ENCODE measurements at regions not wholly inside any gene's neighbourhood (a gene's known extent, or its start where the extent isn't known, plus 50 kb on each side); places are given as distances from the start of the nearest gene placed in this dataset.

DNA sequence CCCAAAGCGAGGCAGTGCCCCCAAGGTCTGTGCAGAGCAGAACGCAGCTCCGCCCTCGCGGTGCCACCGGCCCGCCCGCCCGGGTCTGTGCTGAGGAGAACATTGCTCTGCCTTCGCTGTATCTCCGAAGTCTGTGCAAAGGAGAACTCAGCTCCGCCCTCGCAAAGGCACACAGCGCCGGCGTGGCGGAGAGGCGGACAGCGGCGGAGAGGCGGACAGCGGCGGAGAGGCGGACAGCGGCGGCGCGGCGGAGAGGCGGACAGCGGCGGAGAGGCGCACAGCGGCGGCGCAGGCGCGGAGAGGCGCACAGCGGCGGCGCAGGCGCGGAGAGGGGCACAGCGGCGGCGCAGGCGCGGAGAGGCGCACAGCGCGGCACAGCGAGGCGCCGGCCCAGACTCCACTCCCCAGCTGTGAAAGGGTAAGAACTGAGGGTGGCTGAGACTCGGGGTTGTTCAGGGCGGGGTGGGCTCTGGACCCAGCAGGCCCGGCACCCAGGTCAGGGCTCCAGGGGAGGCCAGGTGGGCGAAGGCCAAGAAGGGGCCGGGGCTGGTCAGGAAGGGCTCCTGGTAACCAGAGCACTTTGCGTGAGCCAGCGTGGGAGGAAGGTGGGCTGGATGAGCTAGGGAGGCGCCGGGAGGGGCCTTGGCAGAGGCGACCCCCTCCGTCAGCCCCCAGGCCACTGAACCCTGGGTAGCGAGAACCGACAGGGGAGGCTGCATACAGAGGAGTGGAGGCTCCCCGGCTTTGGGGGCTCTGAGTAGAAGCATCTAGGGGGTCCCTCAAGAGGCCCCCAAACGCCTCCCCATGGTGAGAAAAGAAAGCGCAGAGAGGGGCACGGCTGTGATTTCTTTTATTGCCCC lies 53.4 kb downstream of the VPREB1 start (continued):
- TF ChIP-seq, protein P1, sequence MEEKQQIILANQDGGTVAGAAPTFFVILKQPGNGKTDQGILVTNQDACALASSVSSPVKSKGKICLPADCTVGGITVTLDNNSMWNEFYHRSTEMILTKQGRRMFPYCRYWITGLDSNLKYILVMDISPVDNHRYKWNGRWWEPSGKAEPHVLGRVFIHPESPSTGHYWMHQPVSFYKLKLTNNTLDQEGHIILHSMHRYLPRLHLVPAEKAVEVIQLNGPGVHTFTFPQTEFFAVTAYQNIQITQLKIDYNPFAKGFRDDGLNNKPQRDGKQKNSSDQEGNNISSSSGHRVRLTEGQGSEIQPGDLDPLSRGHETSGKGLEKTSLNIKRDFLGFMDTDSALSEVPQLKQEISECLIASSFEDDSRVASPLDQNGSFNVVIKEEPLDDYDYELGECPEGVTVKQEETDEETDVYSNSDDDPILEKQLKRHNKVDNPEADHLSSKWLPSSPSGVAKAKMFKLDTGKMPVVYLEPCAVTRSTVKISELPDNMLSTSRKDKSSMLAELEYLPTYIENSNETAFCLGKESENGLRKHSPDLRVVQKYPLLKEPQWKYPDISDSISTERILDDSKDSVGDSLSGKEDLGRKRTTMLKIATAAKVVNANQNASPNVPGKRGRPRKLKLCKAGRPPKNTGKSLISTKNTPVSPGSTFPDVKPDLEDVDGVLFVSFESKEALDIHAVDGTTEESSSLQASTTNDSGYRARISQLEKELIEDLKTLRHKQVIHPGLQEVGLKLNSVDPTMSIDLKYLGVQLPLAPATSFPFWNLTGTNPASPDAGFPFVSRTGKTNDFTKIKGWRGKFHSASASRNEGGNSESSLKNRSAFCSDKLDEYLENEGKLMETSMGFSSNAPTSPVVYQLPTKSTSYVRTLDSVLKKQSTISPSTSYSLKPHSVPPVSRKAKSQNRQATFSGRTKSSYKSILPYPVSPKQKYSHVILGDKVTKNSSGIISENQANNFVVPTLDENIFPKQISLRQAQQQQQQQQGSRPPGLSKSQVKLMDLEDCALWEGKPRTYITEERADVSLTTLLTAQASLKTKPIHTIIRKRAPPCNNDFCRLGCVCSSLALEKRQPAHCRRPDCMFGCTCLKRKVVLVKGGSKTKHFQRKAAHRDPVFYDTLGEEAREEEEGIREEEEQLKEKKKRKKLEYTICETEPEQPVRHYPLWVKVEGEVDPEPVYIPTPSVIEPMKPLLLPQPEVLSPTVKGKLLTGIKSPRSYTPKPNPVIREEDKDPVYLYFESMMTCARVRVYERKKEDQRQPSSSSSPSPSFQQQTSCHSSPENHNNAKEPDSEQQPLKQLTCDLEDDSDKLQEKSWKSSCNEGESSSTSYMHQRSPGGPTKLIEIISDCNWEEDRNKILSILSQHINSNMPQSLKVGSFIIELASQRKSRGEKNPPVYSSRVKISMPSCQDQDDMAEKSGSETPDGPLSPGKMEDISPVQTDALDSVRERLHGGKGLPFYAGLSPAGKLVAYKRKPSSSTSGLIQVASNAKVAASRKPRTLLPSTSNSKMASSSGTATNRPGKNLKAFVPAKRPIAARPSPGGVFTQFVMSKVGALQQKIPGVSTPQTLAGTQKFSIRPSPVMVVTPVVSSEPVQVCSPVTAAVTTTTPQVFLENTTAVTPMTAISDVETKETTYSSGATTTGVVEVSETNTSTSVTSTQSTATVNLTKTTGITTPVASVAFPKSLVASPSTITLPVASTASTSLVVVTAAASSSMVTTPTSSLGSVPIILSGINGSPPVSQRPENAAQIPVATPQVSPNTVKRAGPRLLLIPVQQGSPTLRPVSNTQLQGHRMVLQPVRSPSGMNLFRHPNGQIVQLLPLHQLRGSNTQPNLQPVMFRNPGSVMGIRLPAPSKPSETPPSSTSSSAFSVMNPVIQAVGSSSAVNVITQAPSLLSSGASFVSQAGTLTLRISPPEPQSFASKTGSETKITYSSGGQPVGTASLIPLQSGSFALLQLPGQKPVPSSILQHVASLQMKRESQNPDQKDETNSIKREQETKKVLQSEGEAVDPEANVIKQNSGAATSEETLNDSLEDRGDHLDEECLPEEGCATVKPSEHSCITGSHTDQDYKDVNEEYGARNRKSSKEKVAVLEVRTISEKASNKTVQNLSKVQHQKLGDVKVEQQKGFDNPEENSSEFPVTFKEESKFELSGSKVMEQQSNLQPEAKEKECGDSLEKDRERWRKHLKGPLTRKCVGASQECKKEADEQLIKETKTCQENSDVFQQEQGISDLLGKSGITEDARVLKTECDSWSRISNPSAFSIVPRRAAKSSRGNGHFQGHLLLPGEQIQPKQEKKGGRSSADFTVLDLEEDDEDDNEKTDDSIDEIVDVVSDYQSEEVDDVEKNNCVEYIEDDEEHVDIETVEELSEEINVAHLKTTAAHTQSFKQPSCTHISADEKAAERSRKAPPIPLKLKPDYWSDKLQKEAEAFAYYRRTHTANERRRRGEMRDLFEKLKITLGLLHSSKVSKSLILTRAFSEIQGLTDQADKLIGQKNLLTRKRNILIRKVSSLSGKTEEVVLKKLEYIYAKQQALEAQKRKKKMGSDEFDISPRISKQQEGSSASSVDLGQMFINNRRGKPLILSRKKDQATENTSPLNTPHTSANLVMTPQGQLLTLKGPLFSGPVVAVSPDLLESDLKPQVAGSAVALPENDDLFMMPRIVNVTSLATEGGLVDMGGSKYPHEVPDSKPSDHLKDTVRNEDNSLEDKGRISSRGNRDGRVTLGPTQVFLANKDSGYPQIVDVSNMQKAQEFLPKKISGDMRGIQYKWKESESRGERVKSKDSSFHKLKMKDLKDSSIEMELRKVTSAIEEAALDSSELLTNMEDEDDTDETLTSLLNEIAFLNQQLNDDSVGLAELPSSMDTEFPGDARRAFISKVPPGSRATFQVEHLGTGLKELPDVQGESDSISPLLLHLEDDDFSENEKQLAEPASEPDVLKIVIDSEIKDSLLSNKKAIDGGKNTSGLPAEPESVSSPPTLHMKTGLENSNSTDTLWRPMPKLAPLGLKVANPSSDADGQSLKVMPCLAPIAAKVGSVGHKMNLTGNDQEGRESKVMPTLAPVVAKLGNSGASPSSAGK (IDR thresholded peaks at IDR 0.05), result peak; percentile 64; the same call in 1 of the 2 replicates
- TF ChIP-seq, protein P2, sequence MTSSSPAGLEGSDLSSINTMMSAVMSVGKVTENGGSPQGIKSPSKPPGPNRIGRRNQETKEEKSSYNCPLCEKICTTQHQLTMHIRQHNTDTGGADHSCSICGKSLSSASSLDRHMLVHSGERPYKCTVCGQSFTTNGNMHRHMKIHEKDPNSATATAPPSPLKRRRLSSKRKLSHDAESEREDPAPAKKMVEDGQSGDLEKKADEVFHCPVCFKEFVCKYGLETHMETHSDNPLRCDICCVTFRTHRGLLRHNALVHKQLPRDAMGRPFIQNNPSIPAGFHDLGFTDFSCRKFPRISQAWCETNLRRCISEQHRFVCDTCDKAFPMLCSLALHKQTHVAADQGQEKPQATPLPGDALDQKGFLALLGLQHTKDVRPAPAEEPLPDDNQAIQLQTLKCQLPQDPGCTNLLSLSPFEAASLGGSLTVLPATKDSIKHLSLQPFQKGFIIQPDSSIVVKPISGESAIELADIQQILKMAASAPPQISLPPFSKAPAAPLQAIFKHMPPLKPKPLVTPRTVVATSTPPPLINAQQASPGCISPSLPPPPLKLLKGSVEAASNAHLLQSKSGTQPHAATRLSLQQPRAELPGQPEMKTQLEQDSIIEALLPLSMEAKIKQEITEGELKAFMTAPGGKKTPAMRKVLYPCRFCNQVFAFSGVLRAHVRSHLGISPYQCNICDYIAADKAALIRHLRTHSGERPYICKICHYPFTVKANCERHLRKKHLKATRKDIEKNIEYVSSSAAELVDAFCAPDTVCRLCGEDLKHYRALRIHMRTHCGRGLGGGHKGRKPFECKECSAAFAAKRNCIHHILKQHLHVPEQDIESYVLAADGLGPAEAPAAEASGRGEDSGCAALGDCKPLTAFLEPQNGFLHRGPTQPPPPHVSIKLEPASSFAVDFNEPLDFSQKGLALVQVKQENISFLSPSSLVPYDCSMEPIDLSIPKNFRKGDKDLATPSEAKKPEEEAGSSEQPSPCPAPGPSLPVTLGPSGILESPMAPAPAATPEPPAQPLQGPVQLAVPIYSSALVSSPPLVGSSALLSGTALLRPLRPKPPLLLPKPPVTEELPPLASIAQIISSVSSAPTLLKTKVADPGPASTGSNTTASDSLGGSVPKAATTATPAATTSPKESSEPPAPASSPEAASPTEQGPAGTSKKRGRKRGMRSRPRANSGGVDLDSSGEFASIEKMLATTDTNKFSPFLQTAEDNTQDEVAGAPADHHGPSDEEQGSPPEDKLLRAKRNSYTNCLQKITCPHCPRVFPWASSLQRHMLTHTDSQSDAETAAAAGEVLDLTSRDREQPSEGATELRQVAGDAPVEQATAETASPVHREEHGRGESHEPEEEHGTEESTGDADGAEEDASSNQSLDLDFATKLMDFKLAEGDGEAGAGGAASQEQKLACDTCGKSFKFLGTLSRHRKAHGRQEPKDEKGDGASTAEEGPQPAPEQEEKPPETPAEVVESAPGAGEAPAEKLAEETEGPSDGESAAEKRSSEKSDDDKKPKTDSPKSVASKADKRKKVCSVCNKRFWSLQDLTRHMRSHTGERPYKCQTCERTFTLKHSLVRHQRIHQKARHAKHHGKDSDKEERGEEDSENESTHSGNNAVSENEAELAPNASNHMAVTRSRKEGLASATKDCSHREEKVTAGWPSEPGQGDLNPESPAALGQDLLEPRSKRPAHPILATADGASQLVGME (CRISPR knock-in tag; IDR thresholded peaks at IDR 0.05), result peak; percentile 69; the same call in 1 of the 2 replicates
- TF ChIP-seq GATAD2A (IDR thresholded peaks at IDR 0.05), result peak; percentile 82; the same call in 1 of the 2 replicates
- TF ChIP-seq, protein P3, sequence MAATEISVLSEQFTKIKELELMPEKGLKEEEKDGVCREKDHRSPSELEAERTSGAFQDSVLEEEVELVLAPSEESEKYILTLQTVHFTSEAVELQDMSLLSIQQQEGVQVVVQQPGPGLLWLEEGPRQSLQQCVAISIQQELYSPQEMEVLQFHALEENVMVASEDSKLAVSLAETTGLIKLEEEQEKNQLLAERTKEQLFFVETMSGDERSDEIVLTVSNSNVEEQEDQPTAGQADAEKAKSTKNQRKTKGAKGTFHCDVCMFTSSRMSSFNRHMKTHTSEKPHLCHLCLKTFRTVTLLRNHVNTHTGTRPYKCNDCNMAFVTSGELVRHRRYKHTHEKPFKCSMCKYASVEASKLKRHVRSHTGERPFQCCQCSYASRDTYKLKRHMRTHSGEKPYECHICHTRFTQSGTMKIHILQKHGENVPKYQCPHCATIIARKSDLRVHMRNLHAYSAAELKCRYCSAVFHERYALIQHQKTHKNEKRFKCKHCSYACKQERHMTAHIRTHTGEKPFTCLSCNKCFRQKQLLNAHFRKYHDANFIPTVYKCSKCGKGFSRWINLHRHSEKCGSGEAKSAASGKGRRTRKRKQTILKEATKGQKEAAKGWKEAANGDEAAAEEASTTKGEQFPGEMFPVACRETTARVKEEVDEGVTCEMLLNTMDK (IDR thresholded peaks at IDR 0.05; ENCODE audit: borderline replicate concordance, insufficient read depth, low read depth, low read length, poor library complexity, severe bottlenecking), result peak; percentile 2
